HG02885 (cell line): ENCODE measurements at regions not wholly inside any gene's neighbourhood (a gene's known extent, or its start where the extent isn't known, plus 50 kb on each side); places are given as distances from the start of the nearest gene placed in this dataset.
"Not testable (repeated sequence)": the region's sequence is repeated elsewhere in the genome, so short reads cannot be mapped to it uniquely, and the experiment has no call there.

Experiments
- ATAC-seq: cut with Tn5 transposase; IDR thresholded peaks from one replicate; pipeline ENCODE4 v1.9.1; 2021; ENCODE audit warnings: mild to moderate bottlenecking; ENCODE audit not compliant: unreplicated experiment, poor library complexity

DNA sequence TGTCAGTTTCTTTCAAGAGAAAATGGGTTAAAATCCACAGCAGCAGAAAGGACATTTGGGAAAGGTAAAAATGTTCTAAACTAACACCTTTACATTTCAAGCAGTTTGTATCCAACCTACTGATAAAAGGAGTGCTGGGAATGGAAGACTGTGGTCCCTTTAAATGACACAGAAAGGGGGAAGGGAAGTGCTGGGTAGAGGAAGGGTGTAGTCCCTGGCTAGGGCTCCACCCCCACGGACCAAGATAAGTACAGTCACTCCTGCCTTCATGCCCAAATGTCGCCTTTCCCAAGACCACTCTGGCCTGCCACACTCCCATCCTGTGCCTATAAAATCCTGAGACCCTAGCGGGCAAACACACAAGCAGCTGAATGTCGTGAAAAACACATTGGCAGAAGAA lies 350.9 kb upstream of the POU1F1 start:
- ATAC-seq: no peak

DNA sequence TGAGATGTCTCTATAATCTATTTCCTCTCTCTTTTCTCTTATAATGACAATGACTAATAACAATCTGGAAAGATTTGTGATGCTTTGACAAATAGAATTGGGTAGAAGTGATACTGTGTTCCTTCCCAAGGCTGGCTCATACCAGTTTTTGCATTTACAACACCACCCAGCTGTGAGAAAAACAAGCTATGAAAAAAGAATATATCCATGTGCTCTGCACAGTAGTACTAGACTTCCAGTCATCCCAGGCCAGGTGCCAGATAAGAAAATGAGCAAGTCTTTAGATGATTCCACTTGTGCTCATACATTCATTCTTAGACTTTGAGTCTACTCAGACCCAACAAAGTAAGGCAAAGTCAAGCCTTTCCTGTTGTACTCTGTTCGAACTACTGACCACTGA lies 350.2 kb upstream of the POU1F1 start:
- ATAC-seq: no peak

DNA sequence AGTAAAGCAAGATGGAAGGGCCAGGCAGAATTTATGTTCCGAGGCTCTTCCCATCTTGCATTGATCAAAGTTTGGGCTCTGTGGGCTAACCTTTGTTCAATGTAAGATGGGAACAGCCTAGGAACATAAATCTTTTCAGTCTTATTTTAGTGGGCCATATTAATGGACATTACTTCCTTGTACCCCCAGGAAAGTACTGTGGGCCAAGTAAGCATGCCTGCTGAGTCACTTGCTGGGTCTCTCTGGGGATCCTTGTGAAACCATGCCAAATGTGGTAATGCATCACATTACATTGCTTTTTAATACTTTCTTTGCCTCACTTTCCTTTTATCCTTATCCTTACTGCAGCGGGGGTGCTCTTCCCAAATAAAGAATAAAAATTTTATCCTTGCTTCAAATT lies 349.5 kb upstream of the POU1F1 start:
- no peak for ATAC-seq

DNA sequence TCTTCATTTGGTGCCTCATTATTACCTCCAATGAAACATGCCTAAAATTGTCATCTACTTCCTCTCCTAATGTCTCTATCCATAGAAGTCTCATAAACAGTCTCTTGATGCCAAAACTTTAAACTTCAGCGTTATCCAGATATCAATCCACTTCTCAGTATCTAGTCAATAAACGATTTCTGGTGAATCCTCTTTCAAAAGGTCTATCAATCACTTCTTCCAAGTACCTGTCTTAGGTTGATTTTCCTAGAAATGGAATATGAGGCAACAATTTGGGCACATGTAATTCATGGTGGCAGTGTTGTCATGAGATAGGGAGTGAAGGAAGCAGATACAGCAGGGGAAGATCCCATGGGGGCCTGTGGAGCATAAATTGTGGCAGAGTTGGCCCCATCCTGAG lies 348.5 kb upstream of the POU1F1 start:
- no peak for ATAC-seq

DNA sequence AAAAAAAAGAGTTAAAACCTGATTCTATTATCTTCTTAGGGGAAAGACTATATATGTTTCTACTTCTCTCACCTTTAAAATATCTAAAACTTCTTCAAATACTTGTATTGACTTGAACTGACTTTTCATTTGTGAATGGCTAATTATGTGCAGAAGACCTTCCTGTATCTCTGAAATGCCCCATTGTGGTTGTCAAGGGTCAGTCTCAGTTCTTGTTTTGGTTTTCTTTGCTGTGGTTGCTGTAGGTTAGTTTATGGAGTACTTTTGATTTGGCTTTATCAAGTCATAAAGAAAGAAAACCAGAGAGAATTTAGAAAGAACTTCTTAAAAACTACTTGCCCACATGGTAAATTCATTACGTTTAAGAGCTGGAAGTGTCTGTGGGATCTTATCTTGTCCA lies 345.3 kb upstream of the POU1F1 start:
- peak; percentile 52 for ATAC-seq

DNA sequence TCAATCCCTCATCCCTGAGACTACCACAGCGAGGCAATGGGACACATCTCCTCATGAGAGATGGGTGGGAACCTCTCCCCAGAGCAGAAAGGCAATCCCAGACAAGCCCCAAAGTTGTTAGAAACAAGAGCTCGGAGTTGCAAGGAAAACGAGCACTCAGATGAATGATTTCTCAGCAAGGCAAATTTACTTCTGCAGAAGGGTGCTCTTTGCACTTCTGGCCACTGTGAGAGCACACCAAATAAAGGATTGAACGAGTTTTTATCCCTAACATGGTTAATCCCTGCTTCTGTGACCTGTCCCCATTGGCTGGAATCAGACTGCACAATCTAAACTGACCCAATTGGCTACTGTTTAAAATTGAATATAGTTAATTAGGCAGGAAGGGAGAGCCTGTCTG lies 339.1 kb upstream of the POU1F1 start:
- ATAC-seq: no peak

DNA sequence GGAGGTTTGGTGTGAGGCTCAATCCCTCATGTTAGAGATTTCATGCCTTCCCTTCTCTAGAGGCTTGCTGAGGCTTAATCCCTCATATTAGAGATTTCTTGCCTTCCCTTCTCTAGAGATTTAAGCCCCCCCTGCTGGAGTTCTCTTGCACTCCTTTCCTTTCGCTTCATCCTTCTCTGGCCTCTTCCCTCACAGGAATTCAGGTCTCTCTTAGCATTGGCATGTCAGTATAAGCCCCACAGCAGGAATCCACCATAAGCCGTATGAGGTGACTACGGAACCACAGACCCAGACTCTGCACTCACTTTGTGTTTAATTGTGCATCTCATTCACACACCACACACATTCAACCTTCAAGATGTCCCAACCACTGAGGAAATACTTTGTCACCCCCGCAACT lies 338.6 kb upstream of the POU1F1 start:
- no peak for ATAC-seq

DNA sequence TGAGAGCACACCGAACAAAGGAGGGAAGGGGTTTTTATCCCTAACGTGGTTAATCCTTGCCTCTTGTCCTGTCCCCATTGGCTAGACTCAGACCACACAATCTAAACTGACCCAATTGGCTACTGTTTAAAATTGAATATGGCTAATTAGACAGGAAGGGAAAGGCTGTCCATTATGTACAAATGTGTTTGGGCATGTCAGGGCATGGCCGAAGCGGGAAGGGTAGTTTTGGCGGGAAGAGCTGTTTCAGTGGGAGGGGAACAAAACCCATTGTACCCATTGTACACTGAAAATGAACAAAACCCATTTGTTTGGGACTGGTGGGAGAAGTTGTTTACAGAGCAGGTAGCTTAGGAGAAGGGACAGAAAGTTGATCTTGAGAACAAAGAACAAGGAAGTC lies 330.9 kb upstream of the POU1F1 start:
- ATAC-seq: no peak

DNA sequence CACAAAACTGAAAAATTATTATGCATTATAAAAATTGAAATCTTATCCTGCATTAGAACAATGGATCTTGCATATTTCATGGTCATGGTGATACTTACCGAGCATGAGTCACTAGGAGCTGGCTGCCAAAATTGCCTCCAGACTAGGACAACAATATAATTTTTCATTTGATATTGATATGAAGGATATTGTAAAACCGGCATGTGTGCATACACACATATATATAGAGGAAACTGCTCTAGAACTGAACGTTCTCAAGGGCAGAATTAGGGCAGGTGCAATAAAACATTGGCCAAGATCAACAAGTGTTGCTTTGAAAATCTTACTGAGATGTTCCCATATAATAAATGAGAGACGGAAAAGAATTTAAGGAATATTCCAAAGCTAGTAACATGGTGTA lies 319.4 kb upstream of the POU1F1 start:
- no peak for ATAC-seq

DNA sequence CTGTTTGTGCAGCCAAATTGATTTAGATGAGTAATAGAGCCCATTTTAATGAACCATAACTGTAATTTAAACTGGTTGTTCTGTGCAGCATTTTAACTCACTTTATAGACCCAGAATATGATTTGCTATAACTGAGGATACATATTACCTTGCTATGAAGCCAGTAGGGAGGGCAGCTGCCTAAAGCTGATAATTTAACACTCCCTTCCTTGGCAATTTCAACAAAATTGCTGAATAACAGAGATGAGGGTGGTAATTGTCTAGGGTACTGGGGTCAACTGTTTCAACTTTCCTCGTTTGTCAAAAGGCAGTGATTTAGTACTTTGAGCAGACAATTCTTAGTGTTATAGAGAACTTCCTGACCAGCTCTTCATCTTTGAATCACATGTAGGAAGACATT lies 304.9 kb upstream of the POU1F1 start:
- no peak for ATAC-seq

DNA sequence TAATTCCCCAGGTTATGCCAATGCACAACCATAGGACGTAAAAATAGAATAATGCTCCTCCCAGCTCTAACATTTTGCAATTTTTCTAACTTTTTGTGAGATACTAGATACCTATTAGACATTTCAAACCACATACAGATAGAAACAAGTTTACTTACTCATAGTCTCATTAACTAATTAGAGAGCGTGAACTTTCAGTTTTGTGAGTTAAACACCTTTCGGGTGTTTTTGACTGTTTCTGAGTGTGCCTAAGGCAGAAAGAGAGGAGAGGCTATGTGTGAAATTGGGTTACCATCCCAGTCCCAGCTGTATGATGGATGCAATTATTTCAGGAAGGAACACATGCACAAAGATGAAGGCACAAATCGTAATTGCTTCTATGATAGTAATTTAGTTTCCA lies 300.4 kb upstream of the POU1F1 start:
- ATAC-seq: no peak

DNA sequence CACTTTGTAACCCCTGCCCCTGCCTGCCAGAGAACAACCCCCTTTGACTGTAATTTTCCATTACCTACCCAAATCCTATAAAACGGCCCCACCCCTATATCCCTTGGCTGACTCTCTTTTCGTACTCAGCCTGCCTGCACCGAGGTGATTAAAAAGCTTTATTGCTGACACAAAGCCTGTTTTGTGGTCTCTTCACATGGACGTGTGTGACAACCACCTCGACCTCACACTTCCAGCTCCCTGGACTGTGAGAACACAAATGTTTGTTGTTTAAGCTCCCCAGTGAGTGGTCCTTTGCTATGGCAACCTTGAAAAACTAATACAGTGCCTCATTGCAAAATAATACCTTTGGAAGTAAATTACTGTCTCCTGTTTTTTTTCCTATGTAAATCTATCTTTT lies 299.2 kb upstream of the POU1F1 start:
- ATAC-seq: no peak

DNA sequence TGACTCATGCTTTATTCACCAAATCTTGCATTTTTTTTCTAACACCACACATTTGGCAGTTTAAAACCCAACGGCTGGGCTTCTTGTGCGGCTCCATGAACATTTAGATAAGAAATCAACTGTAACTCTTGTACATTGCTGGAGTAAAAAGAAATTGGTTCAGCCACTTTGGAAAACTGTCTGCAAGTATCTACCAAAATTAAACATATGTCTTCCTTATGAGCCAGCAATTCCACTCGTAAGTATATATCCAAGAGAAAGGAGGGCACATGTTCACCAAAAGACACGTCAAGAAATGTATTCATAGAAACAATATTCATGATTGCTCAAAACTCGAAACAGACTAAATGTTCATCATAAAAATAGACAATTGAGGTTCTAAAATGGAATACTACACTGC lies 291.9 kb upstream of the POU1F1 start:
- ATAC-seq: no peak

DNA sequence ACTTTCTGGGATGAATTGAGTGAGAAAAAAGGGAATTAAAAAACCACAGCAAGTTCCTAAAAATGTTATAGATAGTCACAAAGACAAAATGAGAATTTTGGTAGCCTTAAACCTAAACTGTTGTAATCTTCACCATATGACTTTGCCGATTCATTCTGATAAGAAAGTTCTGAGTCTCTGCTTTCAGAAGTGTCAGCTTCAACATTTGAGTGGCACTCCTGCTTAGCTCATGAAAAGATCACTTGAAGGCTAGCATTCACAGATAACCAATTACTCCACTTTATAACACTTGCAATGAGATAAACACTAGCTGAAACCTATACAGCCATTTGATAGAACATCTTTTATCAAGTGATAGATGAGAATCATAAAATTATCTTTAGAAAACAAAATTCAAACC lies 288.1 kb upstream of the POU1F1 start:
- no peak for ATAC-seq

DNA sequence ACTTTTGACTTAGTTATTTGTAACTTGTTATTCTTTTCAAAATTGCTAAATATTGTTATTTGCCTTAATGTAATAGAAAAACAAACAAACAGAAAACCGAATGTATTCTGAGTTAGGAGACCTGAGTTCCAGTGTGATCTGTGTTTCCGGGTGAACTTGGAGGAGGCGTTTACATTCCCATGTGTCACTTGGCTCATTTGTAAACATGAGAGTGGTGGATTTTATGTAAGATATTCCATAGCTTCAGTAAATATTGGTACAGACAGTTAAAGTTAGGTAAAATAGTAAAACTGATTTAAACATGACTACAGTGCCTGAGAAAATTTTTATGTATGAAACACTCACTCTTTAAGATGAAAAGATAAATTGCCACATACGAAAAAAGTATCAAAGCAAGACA lies 287.3 kb upstream of the POU1F1 start:
- no peak for ATAC-seq

DNA sequence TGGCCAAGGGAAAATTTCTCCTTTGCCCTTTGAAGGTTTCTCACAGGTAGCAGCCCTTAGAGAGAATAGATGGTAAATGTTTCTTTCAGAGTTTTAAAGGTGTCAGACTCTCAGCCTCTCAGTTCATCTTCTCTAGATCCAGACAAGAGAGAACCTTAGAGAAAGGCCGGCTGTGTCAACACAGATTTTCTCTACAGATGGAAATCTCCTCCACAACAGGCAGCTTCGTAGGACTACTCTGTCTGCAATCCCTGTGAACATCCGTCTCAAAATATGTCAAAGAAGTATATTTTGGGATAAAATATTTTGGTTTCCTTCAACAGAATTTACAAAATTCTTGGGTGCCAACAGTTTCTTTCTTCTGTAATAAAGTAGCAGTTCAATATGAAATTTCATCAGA lies 282.1 kb upstream of the POU1F1 start:
- ATAC-seq: no peak

DNA sequence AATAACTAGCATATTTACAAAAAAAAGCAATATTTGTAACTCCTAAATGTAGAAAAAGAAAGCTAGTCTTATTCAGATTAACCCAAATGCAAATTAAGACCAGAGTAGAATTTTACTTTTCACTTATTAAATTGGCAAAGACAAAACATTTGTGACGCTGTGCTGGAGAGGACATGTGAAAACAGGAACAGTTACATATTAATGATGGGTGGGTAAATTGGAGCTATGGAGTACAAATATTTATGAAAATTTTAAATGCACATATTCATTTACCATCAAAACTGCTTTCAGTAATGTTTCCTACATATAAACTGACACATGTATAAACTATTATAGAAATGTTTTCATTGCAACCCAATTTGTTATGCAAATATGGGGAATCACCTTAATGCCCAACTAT lies 278.9 kb upstream of the POU1F1 start:
- ATAC-seq: no peak

DNA sequence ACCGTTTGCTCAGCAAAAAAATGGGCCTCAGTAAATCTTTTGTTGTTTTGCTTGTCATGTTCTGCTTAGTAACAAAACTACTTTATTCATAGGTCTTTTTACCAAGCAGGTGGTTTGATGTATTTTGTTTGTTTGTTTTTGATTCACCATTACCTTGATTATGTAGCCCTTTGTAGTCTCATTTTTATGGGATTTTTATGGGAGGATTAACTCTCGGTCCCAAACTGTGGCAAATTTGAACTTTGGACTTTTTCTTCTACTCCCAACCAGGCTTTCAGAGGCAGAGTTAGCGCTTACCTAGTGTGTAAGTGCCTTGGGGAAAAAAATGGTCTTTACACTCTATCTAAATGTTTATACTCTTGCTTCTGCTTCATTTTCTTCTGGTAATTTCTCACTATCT lies 276.7 kb upstream of the POU1F1 start:
- ATAC-seq: no peak

DNA sequence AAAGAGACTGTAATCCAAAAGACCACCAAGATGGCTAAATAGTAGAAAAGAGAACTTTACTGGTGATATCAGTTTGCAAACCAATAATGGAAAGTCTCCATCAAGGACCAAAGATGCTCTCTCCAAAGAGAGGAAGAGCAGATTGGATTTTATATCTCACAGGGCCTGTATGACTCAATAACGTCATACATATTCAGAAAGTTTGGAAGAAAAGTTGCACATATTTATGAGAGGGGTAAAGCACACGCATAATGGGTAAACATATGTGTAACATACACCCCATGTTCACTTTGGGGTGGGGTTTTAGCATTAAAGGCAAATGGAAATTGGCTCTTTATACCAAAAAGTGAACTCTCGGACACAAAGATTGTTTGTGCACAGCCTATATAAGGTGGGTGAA lies 274.5 kb upstream of the POU1F1 start:
- ATAC-seq: no peak

DNA sequence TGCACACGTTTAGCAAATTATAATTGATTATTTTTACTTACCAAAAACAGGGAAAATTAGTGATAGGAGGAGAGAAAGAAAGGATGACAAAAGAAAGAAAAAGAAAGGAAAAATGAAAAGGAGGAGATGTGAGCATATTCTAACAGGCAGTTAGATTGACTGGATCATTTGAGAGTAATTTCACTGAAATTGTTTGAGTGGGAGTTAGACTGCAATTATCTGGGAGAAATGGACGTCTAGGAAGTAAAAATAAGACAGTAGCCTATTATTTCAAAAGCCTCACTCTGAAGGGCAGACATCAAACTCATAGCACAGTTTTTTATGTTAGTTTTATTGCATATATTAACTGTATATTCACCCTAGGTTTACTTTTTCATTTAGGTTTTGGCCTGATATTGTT lies 272.8 kb upstream of the POU1F1 start:
- no peak for ATAC-seq

DNA sequence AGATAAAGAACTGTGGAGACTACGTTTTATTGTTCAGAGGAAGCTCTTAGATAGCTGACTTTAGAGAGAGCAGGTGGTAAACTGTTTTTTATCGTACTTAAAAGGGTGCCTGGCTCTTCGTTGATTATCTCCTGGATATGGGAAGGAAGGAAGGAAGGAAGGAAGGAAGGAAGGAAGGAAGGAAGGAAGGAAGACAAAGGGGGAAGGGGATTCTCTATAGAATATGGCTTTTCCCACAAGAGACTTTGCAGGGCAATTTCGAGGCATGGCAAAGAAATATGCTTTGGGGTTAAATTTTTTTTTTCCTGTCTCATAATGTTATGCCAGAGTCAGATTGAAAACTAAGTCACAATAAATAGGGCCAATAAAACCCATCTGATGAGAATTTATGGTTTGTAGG lies 271.9 kb upstream of the POU1F1 start:
- ATAC-seq: no peak

DNA sequence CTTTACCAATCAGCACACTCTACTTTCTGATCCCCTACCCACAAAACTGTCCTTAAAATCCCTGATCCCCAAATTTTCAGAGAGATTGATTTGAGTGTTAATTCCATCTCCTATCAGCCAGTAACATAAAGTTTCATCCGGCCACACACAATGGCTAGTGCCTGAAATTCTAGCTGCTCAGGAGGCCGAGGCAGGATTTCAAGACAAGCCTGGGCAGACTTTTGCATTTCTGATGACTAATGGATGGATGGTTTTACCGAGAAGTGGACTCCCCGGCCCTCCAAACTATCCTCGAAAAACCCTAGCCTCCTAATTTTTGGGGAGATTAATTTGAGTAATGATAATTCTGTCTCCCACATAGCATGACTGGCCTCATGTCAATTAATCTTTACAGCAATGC lies 269.8 kb upstream of the POU1F1 start:
- no peak for ATAC-seq

DNA sequence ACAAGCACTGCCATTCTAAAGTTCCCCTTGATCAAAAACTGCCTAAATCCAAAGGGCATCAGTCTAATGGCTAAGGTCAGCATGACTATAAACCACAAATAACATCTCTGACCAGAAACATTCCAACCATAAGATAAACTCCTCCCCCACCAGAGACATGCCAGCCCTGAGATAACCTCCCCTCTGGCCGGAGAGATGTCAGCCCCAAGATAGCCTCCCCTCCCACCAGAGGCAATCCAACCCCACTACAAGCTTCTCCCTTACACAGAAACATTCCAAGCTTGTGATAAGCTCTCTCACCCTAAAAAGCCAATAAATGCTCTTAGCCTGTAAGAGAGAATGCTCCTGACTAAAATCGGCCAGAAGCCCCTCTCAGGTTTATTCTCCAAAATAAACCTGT lies 267.0 kb upstream of the POU1F1 start:
- ATAC-seq: not testable (repeated sequence)

DNA sequence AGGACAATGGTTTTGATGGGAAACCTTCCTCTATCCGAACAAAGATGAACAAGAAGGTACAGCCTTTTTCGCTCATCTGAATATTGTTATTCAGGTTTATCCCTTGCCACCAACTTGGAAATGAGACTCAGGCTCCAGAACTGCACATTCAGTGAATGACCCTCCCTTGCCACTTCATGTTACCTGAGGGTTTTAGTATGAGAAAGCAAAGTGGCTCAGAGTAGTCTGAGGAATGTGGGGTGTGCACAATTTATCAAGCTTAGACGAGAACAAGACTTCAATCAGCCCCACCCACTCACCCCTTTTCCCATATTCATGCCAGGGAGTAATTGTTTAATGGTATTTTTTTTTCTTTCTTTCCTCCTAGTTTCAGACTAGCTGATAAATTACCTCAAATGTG lies 265.3 kb upstream of the POU1F1 start:
- ATAC-seq: no peak
